HEK293T (cell line): ENCODE measurements at regions not wholly inside any gene's neighbourhood (a gene's known extent, or its start where the extent isn't known, plus 50 kb on each side); places are given as distances from the start of the nearest gene placed in this dataset.

Experiments
- CTBP1 ChIP-seq: fragments of 450-650 bp; IDR thresholded peaks from 2 replicates; pipeline ENCODE4 v1.6.1; 2016; ENCODE audit warnings: borderline replicate concordance
- FOXK2 ChIP-seq: fragments of 450-650 bp; IDR thresholded peaks from 2 replicates; pipeline ENCODE4 v1.6.1; 2016; ENCODE audit warnings: mild to moderate bottlenecking
- HDGF ChIP-seq: fragments of 450-650 bp; IDR thresholded peaks from 2 replicates; pipeline ENCODE4 v1.6.1; 2017; ENCODE audit warnings: antibody characterized with exemption, borderline replicate concordance
- L3MBTL2 ChIP-seq: fragments of 450-650 bp; conservative IDR thresholded peaks from 2 replicates; pipeline ENCODE4 v1.6.1; 2016; ENCODE audit warnings: mild to moderate bottlenecking
- SP1 ChIP-seq: fragments of 450-650 bp; IDR thresholded peaks from 2 replicates; pipeline ENCODE4 v1.6.1; 2017
- TARDBP ChIP-seq: fragments of 450-650 bp; IDR thresholded peaks from 2 replicates; pipeline ENCODE4 v1.6.1; 2016
- ZNF384 ChIP-seq: fragments of 450-650 bp; IDR thresholded peaks from 2 replicates; pipeline ENCODE4 v1.6.1; 2016

DNA sequence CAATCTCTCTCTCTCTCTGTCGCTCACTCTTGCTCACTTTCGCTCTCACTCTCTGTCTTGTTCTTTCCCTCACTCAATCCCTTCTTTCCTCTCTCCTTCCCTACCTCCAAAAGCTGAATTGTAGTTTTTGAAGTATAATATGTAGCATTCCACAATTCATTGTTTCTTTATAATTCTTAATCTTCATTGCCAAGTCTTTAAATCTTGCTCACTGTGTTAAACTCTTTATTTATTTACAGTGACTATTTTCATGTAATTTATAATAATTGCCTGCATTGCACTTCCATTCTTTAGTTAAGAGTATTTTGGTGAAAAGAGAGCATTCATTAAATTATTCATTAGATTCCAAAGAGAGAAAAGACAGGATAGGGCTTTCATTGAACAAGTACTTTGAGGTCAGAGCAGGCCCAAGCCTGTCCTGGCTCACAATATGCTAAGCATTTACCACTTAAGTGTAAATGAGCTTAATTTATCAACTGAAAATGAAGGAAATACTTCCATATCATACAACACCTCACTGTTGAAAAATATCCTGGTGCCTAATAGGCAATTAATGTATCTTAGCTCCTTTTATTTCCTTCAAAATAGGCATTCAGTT lies 257.4 kb upstream of the SLITRK1 start:
- TF ChIP-seq CTBP1 (no peak), ZNF384 (no peak), FOXK2 (no peak), SP1 (no peak), TARDBP (no peak), L3MBTL2 (no peak), HDGF (no peak)
